HEK293 (cell line): ENCODE measurements at regions not wholly inside any gene's neighbourhood (a gene's known extent, or its start where the extent isn't known, plus 50 kb on each side); places are given as distances from the start of the nearest gene placed in this dataset.

Experiments used
- RBAK ChIP-seq: fragments of 450-650 bp; formaldehyde crosslinking; IDR thresholded peaks from 2 replicates; pipeline ENCODE4 v1.5.1; 2016; ENCODE audit warnings: missing biosample characterization, missing genetic modification characterization
- SCRT1 ChIP-seq: fragments of 450-650 bp; formaldehyde crosslinking; IDR thresholded peaks from 2 replicates; pipeline ENCODE4 v1.5.1; 2016; ENCODE audit warnings: missing biosample characterization, missing genetic modification characterization, borderline replicate concordance
- YY1 ChIP-seq: fragments of 450-650 bp; formaldehyde crosslinking; IDR thresholded peaks from 2 replicates; pipeline ENCODE4 v1.5.1; 2018; ENCODE audit warnings: missing biosample characterization, missing genetic modification characterization
- ZNF114 ChIP-seq: fragments of 450-650 bp; formaldehyde crosslinking; IDR thresholded peaks from 2 replicates; pipeline ENCODE4 v1.5.0; 2017; ENCODE audit warnings: missing biosample characterization, missing genetic modification characterization
- ZNF138 ChIP-seq: fragments of 450-650 bp; formaldehyde crosslinking; IDR thresholded peaks from 2 replicates; pipeline ENCODE4 v1.5.1; 2016; ENCODE audit warnings: missing biosample characterization, missing genetic modification characterization, borderline replicate concordance
- ZNF174 ChIP-seq: fragments of 450-650 bp; formaldehyde crosslinking; IDR thresholded peaks from 2 replicates; pipeline ENCODE4 v1.5.0; 2017; ENCODE audit warnings: missing biosample characterization, mild to moderate bottlenecking, missing genetic modification characterization
- ZNF350 ChIP-seq: fragments of 450-650 bp; formaldehyde crosslinking; IDR thresholded peaks from 2 replicates; pipeline ENCODE4 v1.5.0; 2017; ENCODE audit warnings: missing biosample characterization, mild to moderate bottlenecking, missing genetic modification characterization
- ZNF521 ChIP-seq: fragments of 450-650 bp; formaldehyde crosslinking; IDR thresholded peaks from 2 replicates; pipeline ENCODE4 v1.5.1; 2017; ENCODE audit warnings: missing biosample characterization, mild to moderate bottlenecking, missing genetic modification characterization
- TF ChIP-seq, protein P1 (sequence below): fragments of 450-650 bp; formaldehyde crosslinking; IDR thresholded peaks from 2 replicates; pipeline ENCODE4 v1.5.1; 2016; ENCODE audit warnings: missing biosample characterization, missing genetic modification characterization
- TF ChIP-seq, protein P2 (sequence below): fragments of 450-650 bp; formaldehyde crosslinking; IDR thresholded peaks from 2 replicates; pipeline ENCODE4 v1.5.1; 2016; ENCODE audit warnings: missing biosample characterization, missing genetic modification characterization

DNA sequence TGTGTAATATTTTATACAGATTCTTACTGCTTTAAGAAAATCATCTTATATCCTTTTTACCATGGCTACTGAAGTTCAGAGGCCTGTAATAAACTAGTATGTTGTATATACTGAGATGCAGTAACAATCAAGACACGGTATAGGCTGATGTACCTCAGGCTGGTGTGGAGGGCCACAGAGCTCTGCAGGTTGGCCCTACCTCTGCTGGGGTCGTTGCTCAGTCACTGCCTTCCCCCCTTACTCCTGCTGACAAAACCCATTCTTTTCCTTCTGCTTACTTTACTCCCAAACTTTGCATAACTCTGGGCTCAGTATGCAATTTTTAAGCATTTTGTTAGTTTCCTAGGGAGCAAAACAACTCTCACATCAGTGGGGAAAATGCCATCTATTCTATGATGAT is 200.1 kb upstream of the FOXP2 start:
- TF ChIP-seq ZNF521 = no peak
- no peak for TF ChIP-seq ZNF174
- TF ChIP-seq YY1 = no peak
- TF ChIP-seq SCRT1 (tag by site-specific recombination) = no peak
- no peak for TF ChIP-seq ZNF138 (tag by site-specific recombination)
- no peak for TF ChIP-seq ZNF350 (tag by site-specific recombination)
- TF ChIP-seq, protein P1, sequence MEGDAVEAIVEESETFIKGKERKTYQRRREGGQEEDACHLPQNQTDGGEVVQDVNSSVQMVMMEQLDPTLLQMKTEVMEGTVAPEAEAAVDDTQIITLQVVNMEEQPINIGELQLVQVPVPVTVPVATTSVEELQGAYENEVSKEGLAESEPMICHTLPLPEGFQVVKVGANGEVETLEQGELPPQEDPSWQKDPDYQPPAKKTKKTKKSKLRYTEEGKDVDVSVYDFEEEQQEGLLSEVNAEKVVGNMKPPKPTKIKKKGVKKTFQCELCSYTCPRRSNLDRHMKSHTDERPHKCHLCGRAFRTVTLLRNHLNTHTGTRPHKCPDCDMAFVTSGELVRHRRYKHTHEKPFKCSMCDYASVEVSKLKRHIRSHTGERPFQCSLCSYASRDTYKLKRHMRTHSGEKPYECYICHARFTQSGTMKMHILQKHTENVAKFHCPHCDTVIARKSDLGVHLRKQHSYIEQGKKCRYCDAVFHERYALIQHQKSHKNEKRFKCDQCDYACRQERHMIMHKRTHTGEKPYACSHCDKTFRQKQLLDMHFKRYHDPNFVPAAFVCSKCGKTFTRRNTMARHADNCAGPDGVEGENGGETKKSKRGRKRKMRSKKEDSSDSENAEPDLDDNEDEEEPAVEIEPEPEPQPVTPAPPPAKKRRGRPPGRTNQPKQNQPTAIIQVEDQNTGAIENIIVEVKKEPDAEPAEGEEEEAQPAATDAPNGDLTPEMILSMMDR (tag by site-specific recombination) = no peak
- TF ChIP-seq, protein P2, sequence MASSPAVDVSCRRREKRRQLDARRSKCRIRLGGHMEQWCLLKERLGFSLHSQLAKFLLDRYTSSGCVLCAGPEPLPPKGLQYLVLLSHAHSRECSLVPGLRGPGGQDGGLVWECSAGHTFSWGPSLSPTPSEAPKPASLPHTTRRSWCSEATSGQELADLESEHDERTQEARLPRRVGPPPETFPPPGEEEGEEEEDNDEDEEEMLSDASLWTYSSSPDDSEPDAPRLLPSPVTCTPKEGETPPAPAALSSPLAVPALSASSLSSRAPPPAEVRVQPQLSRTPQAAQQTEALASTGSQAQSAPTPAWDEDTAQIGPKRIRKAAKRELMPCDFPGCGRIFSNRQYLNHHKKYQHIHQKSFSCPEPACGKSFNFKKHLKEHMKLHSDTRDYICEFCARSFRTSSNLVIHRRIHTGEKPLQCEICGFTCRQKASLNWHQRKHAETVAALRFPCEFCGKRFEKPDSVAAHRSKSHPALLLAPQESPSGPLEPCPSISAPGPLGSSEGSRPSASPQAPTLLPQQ = no peak
- TF ChIP-seq ZNF114 (tag by site-specific recombination) = no peak
- TF ChIP-seq RBAK (tag by site-specific recombination) = no peak
